ENCODE measurements at regions not wholly inside any gene's neighbourhood (a gene's known extent, or its start where the extent isn't known, plus 50 kb on each side); places are given as distances from the start of the nearest gene placed in this dataset.

DNA sequence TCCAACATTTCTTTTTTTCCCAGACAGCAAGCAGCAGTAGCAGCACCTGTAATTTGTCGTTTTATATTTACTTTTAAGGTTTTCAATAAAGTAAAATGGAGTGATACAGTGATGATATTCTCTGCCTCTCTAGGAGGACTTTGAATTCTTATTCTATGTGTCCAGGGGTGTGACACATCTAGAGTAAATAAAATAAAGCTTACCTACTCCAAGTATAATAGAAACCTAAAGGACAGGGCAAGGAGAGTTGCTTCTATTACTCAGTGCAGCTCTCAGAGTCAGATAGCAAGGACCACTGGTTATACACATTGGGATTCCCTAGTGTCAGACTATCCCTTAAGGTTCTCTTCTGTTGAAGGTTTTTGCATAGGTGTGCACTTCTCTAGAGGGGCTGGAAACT lies 95.9 kb downstream of the LMO4 start:
- TF ChIP-seq, protein P1, sequence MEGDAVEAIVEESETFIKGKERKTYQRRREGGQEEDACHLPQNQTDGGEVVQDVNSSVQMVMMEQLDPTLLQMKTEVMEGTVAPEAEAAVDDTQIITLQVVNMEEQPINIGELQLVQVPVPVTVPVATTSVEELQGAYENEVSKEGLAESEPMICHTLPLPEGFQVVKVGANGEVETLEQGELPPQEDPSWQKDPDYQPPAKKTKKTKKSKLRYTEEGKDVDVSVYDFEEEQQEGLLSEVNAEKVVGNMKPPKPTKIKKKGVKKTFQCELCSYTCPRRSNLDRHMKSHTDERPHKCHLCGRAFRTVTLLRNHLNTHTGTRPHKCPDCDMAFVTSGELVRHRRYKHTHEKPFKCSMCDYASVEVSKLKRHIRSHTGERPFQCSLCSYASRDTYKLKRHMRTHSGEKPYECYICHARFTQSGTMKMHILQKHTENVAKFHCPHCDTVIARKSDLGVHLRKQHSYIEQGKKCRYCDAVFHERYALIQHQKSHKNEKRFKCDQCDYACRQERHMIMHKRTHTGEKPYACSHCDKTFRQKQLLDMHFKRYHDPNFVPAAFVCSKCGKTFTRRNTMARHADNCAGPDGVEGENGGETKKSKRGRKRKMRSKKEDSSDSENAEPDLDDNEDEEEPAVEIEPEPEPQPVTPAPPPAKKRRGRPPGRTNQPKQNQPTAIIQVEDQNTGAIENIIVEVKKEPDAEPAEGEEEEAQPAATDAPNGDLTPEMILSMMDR (conservative IDR thresholded peaks at IDR 0.05; ENCODE audit: low read depth, low read length) = no peak
- TF ChIP-seq EZH2 (IDR thresholded peaks at IDR 0.05; ENCODE audit: low read length, unreplicated experiment) (no peak), EZH2phosphoT487 (IDR thresholded peaks at IDR 0.05; ENCODE audit: borderline replicate concordance, low read length) (no peak)

Data from PC-3 (cell line).